NB4 (cell line): ENCODE measurements at regions not wholly inside any gene's neighbourhood (a gene's known extent, or its start where the extent isn't known, plus 50 kb on each side); places are given as distances from the start of the nearest gene placed in this dataset.

Experiments used
- DNase-seq: peaks from one replicate; pipeline ENCODE4 v3.0.0; 2010; ENCODE audit warnings: low read depth
- H3K4me3 ChIP-seq: one replicate; pipeline ENCODE4 v1.5.1; 2011; ENCODE audit warnings: mild to moderate bottlenecking, low read depth, low read length, moderate library complexity
- CTCF ChIP-seq: IDR thresholded peaks from one replicate; pipeline ENCODE4 v1.5.1; 2012; ENCODE audit warnings: low read depth, low read length
- MAX ChIP-seq: IDR thresholded peaks from 2 replicates; pipeline ENCODE4 v1.6.1; 2011; ENCODE audit warnings: low read depth, low read length
- MYC ChIP-seq: IDR thresholded peaks from 2 replicates; pipeline ENCODE4 v1.6.1; 2011; ENCODE audit warnings: low read depth, low read length
- POLR2A ChIP-seq: IDR thresholded peaks from 2 replicates; pipeline ENCODE4 v1.6.1; 2011; ENCODE audit warnings: mild to moderate bottlenecking; ENCODE audit not compliant: insufficient read length; ENCODE audit errors: extremely low read depth

GRCh38 chr3:23100106-23100505 lies 103.0 kb upstream of the UBE2E2 start:
- DNase-seq = no peak
- no peak overlapping the region for H3K4me3 ChIP-seq
- no peak for TF ChIP-seq MYC
- TF ChIP-seq POLR2A = no peak
- TF ChIP-seq MAX = no peak
- TF ChIP-seq CTCF = no peak

GRCh38 chr3:23103764-23104163 lies 99.4 kb upstream of the UBE2E2 start:
- no peak for DNase-seq
- TF ChIP-seq MAX (no peak), MYC (no peak), CTCF (no peak), POLR2A (no peak)
- no peak overlapping the region for H3K4me3 ChIP-seq

- H3K4me3 ChIP-seq = no peak overlapping the region
- TF ChIP-seq CTCF (no peak), MYC (no peak), POLR2A (no peak), MAX (no peak)
- no peak for DNase-seq
Measured at GRCh38 chr3:23105048-23105447, 98.1 kb upstream of the UBE2E2 start.

GRCh38 chr3:23106666-23107065 lies 96.5 kb upstream of the UBE2E2 start:
- TF ChIP-seq CTCF (no peak), MYC (no peak), MAX (no peak), POLR2A (no peak)
- no peak for DNase-seq
- H3K4me3 ChIP-seq = no peak overlapping the region

- no peak for TF ChIP-seq MAX
- TF ChIP-seq CTCF = no peak
- H3K4me3 ChIP-seq = no peak overlapping the region
- DNase-seq = no peak
Measured at GRCh38 chr3:23107221-23107620, 95.9 kb upstream of the UBE2E2 start.

GRCh38 chr3:23108451-23109057 lies 94.6 kb upstream of the UBE2E2 start:
- no peak for DNase-seq
- TF ChIP-seq CTCF (no peak), POLR2A (no peak), MYC (no peak), MAX (no peak)
- no peak overlapping the region for H3K4me3 ChIP-seq
